NOMO-1 treated with dmso at 0.1 percent for 144 hours (cell line): ENCODE measurements at regions not wholly inside any gene's neighbourhood (a gene's known extent, or its start where the extent isn't known, plus 50 kb on each side); places are given as distances from the start of the nearest gene placed in this dataset.

Experiments used
- DNase-seq: peaks from one replicate; lab custom pipeline; 2025; ENCODE audit not compliant: unreplicated experiment; lab: John Stamatoyannopoulos, UW

GRCh38 chr18:2441544-2441943 is 129.8 kb downstream of the METTL4 start:
- no peak for DNase-seq

- no peak for DNase-seq
Measured at GRCh38 chr18:2442006-2442405, 129.3 kb downstream of the METTL4 start.

GRCh38 chr18:2442726-2443275 is 128.5 kb downstream of the METTL4 start:
- DNase-seq, result no peak

GRCh38 chr18:2444201-2444875 is 127.0 kb downstream of the METTL4 start:
- peak; percentile 61 for DNase-seq

GRCh38 chr18:2448565-2449151 is 122.6 kb downstream of the METTL4 start:
- DNase-seq, result peak; percentile 72

- DNase-seq, result no peak
Measured at GRCh38 chr18:2451556-2451955, 119.7 kb downstream of the METTL4 start.

- DNase-seq, result no peak
Measured at GRCh38 chr18:2459886-2460285, 111.4 kb downstream of the METTL4 start.

GRCh38 chr18:2466978-2467377 is 104.3 kb downstream of the METTL4 start:
- no peak for DNase-seq

GRCh38 chr18:2468051-2468450 is 103.3 kb downstream of the METTL4 start:
- no peak for DNase-seq

GRCh38 chr18:2471523-2471922 is 99.8 kb downstream of the METTL4 start:
- no peak for DNase-seq

- no peak for DNase-seq
Measured at GRCh38 chr18:2478662-2479061, 92.6 kb downstream of the METTL4 start.

- DNase-seq, result no peak
Measured at GRCh38 chr18:2480536-2480935, 90.8 kb downstream of the METTL4 start.

GRCh38 chr18:2482706-2483475 is 88.4 kb downstream of the METTL4 start:
- no peak for DNase-seq

- no peak for DNase-seq
Measured at GRCh38 chr18:2485983-2486382, 85.3 kb downstream of the METTL4 start.

- DNase-seq, result no peak
Measured at GRCh38 chr18:2486426-2486825, 84.9 kb downstream of the METTL4 start.
